VCaP (cell line): ENCODE measurements at regions not wholly inside any gene's neighbourhood (a gene's known extent, or its start where the extent isn't known, plus 50 kb on each side); places are given as distances from the start of the nearest gene placed in this dataset.

Source experiments
- H3K27ac ChIP-seq: fragments of 450-650 bp; 2 replicates; pipeline ENCODE4 v1.5.1; 2017
- TF ChIP-seq, protein P1 (sequence below): fragments of 450-650 bp; conservative IDR thresholded peaks from 2 replicates; pipeline ENCODE4 v1.5.1; 2017; ENCODE audit warnings: mild to moderate bottlenecking, moderate library complexity

- peak overlapping the region; percentile 86 for H3K27ac ChIP-seq
- TF ChIP-seq, protein P1, sequence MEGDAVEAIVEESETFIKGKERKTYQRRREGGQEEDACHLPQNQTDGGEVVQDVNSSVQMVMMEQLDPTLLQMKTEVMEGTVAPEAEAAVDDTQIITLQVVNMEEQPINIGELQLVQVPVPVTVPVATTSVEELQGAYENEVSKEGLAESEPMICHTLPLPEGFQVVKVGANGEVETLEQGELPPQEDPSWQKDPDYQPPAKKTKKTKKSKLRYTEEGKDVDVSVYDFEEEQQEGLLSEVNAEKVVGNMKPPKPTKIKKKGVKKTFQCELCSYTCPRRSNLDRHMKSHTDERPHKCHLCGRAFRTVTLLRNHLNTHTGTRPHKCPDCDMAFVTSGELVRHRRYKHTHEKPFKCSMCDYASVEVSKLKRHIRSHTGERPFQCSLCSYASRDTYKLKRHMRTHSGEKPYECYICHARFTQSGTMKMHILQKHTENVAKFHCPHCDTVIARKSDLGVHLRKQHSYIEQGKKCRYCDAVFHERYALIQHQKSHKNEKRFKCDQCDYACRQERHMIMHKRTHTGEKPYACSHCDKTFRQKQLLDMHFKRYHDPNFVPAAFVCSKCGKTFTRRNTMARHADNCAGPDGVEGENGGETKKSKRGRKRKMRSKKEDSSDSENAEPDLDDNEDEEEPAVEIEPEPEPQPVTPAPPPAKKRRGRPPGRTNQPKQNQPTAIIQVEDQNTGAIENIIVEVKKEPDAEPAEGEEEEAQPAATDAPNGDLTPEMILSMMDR: peak; percentile 91
These were observed 60.8 kb upstream of the CCDC179 start for GRCh38 chr11:22920939-22921565.

GRCh38 chr11:22922672-22923071 lies 62.4 kb upstream of the CCDC179 start:
- H3K27ac ChIP-seq: peak overlapping the region; percentile 86
- TF ChIP-seq, protein P1: no peak

DNA sequence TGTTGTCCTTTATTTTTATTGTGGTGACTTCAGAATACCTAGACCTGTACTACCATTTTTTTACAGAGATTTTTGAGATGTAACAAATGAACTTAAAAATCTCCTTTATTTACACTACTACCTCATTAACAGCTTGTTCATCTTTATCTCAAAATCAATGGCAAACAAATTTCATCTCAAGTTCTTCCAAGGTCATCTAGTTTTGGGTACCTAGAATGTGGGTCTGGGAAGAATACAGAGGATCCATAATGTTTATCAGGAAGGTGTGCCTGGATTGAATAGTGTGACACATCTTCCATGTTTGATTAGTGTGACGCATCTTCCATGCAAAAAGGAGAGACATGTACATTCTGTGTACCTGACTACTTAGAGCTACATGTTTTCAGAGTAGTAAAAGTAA lies 63.3 kb upstream of the CCDC179 start:
- H3K27ac ChIP-seq: peak overlapping the region; percentile 86
- TF ChIP-seq, protein P1: no peak

DNA sequence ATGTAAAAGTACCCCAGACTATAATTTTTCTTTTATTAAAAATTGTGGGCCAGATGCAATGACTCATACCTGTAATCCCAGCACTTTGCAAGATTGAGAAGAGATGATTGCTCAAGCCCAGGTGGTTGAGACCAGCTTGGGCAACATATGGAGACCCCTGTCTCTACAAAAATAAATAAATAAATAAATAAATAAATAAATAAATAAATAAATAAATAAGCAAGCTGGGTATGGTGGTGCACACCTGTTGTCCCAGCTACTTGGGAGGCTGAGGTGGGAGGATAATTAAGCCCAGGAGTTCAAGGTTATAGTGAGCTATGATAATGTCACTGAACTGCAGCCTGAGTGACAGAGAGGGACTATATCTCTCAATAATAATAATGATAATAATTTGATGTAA lies 66.1 kb upstream of the CCDC179 start:
- TF ChIP-seq, protein P1: no peak
- H3K27ac ChIP-seq: no peak overlapping the region

DNA sequence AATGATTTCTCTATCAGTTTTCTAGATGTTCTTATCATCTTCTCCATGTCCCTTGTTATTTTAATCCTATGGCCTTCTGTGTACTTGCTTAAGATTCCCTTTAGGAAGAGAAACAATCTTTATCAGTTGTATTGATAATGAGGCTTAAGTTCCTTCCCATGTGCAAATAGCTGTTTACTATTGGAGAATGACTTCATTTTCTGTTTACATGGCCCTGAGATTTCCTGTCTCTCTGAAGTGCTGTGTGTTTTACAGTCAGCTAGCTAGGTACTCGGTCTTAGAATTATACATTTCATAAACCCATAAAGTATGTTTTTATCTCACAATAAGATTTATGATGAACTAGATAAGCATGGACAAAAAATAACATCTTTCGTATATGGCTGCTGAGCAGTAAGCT lies 67.5 kb upstream of the CCDC179 start:
- TF ChIP-seq, protein P1: no peak
- H3K27ac ChIP-seq: peak overlapping the region; percentile 63

DNA sequence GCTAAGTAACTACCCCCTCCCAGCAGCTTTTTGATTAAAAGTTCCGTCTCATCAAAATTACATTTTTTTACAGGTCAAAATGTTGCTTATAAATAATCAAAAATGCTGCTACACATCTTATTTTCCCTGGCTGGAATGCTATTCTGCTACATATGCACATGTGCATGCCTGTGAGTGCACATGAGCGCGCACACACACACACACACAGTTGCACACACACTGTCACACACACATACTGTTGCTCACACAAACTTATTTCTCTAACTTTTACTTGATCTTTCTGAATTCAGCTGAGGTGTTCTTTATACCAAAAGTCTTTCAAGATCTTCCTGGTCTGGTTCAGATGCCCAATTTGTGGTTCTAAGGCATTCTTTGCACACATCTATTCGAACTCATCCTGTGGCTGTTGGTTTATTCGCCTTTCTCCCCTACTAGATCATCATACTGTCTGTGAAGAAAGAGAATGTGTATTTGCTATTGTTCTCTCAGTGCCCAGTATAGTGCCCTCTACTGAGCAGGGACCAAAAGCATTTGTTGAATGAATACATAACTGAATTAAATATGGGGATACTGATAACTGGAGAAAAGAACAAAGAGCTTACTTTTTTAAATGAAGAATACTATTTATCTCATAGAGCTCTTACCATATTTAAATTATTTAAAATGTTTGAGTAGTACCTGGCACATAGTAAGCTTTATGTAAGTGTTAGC lies 68.1 kb upstream of the CCDC179 start:
- TF ChIP-seq, protein P1: peak; percentile 46; the same call in 1 of the 2 replicates
- H3K27ac ChIP-seq: peak overlapping the region; percentile 63

DNA sequence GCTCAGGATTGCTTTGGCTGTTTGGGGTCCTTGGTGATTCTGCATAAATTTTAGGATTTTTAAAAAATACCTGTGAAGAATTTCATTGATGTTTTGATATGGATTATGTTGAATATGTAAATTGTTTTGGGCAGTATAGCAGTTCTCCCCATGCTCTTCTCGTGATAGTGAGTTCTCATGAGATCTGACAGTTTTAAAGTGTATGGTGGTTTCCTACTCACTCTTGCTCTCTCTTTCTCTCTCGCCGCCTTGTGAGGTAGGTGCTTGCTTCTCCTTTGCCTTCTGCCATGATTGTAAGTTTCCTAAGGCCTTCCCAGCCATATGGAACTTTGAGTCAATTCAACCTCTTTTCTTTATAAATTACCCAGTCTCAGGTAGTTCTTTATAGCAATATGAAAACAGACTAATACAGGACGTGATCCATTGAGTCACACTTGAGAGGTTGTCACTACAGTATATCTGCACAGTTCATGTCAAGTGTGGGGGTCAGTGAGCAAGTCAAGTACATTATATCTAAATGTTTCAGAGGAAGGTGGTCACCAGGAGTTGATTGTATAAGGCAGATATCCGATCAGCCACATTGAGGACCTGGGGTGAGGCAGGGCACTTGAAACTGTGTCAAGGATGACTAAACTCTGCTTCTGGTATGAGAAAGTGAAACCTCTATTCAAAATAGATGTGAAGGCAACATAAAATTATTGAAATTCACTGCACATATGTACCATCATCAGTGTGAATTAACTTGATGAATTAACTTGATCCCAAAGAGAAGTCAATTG lies 70.7 kb upstream of the CCDC179 start:
- H3K27ac ChIP-seq: no peak overlapping the region
- TF ChIP-seq, protein P1: no peak
